Colon (tissue), 2 donors: ENCODE measurements at regions not wholly inside any gene's neighbourhood (a gene's known extent, or its start where the extent isn't known, plus 50 kb on each side); places are given as distances from the start of the nearest gene placed in this dataset.
"Not testable (repeated sequence)": the region's sequence is repeated elsewhere in the genome, so short reads cannot be mapped to it uniquely, and the experiment has no call there.

Source experiments
- FAIRE-seq: peaks from 2 replicates; lab custom pipeline; 2012; peaks lifted over from hg19 to GRCh38; lab: Jason Lieb, UNC
- donor health status: control.
- donor health status: control.

GRCh38 chr10:6871128-6871527, 291.1 kb upstream of the PRKCQ start:
- FAIRE-seq, result no peak

GRCh38 chr10:6868036-6868725, 288.1 kb upstream of the PRKCQ start:
- no peak for FAIRE-seq

- FAIRE-seq, result no peak
Measured at GRCh38 chr10:6866757-6867156, 286.7 kb upstream of the PRKCQ start.

- FAIRE-seq, result no peak
Measured at GRCh38 chr10:6864142-6864541, 284.1 kb upstream of the PRKCQ start.

GRCh38 chr10:6863381-6863780, 283.3 kb upstream of the PRKCQ start:
- no peak for FAIRE-seq

DNA sequence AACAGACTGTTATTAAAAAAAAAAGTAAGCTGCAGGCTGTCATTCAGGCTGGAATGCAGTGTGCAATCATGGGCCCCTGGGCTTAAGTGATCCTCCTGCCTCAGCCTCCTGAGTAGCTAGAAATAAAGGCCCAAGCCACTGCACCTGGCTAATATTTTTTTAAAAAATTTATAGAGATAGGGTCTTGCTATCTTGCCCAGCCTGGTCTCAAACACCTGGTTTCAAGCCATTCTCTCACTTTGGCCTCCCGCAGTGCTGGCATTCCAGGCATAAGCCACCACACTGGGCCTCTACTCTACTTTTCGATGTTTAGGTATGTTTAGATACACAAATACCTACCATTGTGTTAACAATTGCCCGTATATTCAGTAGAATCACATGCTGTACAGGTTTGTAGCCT, 270.4 kb upstream of the PRKCQ start:
- FAIRE-seq, result no peak

- no peak for FAIRE-seq
Measured at GRCh38 chr10:6847561-6847960, 267.5 kb upstream of the PRKCQ start.

- no peak for FAIRE-seq
Measured at GRCh38 chr10:6843894-6844650, 264.0 kb upstream of the PRKCQ start.

DNA sequence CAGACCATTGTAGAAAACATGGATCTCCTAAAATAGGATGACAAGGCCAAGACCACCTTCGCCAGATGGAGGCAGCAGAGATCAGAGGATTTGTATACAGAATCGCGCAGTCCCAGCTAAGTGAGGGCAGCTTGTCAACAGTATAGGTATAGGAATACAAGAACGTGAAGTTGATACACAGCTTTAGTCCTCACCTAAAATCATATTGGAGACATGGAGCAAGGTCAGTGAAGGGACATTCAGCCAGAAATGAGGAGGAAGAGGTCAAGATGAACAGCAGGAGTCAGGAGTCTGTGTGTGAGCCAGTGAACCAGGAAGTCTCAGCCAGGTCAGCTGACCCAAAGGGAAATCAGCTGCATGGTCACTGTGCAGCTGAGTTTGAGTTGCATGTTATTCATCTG, 263.4 kb upstream of the PRKCQ start:
- no peak for FAIRE-seq

- no peak for FAIRE-seq
Measured at GRCh38 chr10:6842722-6843121, 262.6 kb upstream of the PRKCQ start.

DNA sequence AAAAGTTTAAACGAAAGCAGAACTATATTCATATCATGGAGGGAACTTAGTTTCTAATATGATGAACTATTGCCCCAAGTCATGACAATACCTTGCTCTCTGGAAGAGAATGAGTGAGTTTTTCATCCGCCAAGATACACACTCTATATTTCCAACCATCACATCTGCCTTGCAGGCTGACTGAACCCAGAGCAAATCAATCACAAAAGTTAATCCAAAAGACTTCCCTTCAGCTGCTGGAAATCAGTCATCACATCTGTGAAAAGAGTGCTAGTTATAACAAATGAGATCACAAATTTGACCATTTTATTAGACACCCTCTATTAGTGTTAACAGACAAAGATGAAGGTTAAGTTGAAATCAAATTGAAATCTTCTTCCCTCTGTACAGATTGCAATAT, 261.7 kb upstream of the PRKCQ start:
- FAIRE-seq, result no peak

GRCh38 chr10:6840766-6841165, 260.7 kb upstream of the PRKCQ start:
- no peak for FAIRE-seq

GRCh38 chr10:6840201-6840691, 260.2 kb upstream of the PRKCQ start:
- FAIRE-seq, result no peak

DNA sequence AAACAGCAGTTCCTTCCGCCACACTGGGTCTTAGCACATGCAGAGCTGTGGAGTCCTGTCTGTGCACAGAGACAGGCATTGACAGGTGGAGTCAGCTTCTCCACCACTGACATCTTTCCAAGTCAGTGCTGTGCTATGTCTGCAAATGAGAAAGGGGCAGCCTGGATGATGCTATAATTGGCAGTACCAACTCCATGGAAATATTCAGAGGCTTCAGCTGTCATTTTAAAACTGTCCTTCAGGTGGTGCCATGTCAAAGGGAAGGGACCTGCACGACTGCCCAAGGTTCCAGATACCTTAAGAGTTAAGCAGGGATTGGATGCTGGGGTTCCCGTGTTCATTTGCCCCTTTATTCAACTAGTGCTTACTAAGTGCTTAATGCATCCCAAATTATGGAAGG, 258.0 kb upstream of the PRKCQ start:
- FAIRE-seq, result no peak

DNA sequence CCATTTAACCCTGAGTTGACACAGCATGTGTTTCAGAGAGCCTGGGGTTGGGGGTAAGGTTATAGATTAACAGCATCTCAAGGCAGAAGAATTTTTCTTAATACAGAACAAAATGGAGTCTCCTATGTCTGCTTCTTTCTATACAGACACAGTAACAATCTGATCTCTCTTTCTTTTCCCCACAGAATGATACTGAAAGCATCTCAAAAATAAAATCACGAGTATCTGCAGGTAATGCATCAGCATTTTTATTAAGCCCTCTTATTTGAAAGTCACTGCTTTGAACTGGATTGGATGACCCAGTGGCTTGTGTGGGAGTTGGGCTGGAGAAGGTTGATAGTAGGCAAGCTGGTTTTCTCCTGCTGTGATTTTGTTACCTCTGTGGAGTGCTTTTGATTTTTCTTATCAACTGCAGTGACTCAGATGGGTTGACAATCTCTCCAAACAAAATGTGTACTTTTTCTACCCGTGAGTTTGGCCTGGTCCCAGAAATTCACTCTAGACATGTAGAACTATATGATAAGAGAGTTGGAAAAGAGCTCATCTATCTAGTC, 253.5 kb upstream of the PRKCQ start:
- FAIRE-seq, result no peak

DNA sequence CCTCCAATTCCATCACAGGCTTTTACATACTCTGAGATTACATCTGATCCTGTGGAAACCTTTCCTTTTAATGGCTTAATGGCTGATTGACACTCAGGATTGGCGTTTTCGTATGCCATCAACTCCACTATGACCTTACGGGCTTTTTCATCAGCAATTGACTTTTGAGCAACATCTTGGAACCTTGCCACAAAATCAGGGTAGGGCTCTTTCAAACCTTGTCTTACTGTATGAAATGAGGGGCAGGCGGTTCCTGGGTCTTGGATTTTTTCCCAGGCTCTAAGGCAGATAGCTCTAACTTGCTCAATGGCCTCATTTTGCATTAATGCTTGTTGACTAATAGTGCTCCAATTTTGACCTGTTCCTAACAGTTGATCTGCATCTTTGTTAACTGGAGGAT, 250.9 kb upstream of the PRKCQ start:
- FAIRE-seq, result not testable (repeated sequence)

DNA sequence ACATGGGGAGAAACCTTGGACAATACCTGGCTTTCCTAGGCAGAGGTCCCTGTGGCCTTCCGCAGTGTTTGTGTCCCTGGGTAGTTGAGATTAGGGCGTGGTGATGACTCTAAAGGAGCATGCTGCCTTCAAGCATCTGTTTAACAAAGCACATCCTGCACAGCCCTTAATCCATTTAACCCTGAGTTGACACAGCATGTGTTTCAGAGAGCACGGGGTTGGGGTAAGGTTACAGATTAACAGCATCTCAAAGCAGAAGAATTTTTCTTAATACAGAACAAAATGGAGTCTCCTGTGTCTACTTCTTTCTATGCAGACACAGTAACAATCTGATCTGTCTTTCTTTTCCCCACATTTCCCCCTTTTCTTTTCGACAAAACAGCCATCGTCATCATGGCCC, 244.7 kb upstream of the PRKCQ start:
- FAIRE-seq, result not testable (repeated sequence)

- no peak for FAIRE-seq
Measured at GRCh38 chr10:6823770-6824169, 243.7 kb upstream of the PRKCQ start.

- no peak for FAIRE-seq
Measured at GRCh38 chr10:6819301-6819700, 239.2 kb upstream of the PRKCQ start.

GRCh38 chr10:6817770-6818169, 237.7 kb upstream of the PRKCQ start:
- no peak for FAIRE-seq

- FAIRE-seq, result no peak
Measured at GRCh38 chr10:6815346-6815745, 235.3 kb upstream of the PRKCQ start.

DNA sequence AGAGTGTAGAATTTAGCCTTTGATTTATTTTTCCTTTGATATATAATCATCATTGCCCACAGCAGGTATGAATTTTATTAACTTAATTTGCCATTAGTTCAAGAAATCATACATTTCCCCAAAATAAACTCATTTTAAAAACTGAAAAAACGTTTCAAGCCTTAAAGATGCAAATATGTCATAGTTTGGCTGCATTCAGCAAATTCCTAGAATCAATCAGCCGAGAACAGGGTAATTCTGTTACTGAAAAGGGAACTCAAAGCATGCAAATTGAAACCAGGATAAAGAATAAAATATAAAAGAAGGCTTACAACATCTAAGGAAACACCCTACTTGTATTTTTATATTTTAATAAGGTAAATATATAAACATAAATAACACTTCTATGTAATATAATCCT, 233.8 kb upstream of the PRKCQ start:
- no peak for FAIRE-seq

- FAIRE-seq, result no peak
Measured at GRCh38 chr10:6813306-6813705, 233.2 kb upstream of the PRKCQ start.
